SK-N-SH treated with all-trans-retinoic acid at 6 μM for 48 hours (cell line): ENCODE measurements at regions not wholly inside any gene's neighbourhood (a gene's known extent, or its start where the extent isn't known, plus 50 kb on each side); places are given as distances from the start of the nearest gene placed in this dataset.

Experiments
- ARNTL ChIP-seq: fragments of 450-650 bp; formaldehyde crosslinking; IDR thresholded peaks from 2 replicates; pipeline ENCODE4 v1.5.0; 2020; ENCODE audit warnings: low read depth, mild to moderate bottlenecking, moderate library complexity, borderline replicate concordance
- ESRRG ChIP-seq: fragments of 250-450 bp; sonication (Bioruptor Pico); IDR thresholded peaks from 2 replicates; pipeline ENCODE4 v1.6.1; 2021; ENCODE audit warnings: mild to moderate bottlenecking
- GLIS3 ChIP-seq: fragments of 250-450 bp; sonication (Bioruptor Pico); IDR thresholded peaks from 2 replicates; pipeline ENCODE4 v1.5.0; 2020; ENCODE audit warnings: mild to moderate bottlenecking, moderate library complexity
- ISL1 ChIP-seq: fragments of 250-450 bp; sonication (Bioruptor Pico); IDR thresholded peaks from 2 replicates; pipeline ENCODE4 v2.1.2; 2022; ENCODE audit warnings: mild to moderate bottlenecking, moderate library complexity
- PATZ1 ChIP-seq: fragments of 250-450 bp; sonication (Bioruptor Pico); IDR thresholded peaks from 2 replicates; pipeline ENCODE4 v1.8.0; 2020; ENCODE audit warnings: mild to moderate bottlenecking, moderate library complexity, borderline replicate concordance
- POU6F1 ChIP-seq: fragments of 250-450 bp; sonication (Bioruptor Pico); IDR thresholded peaks from 2 replicates; pipeline ENCODE4 v1.8.0; 2021; ENCODE audit warnings: low read depth, mild to moderate bottlenecking, moderate library complexity, borderline replicate concordance
- PPARA ChIP-seq: fragments of 250-450 bp; sonication (Bioruptor Pico); IDR thresholded peaks from 2 replicates; pipeline ENCODE4 v1.5.0; 2020; ENCODE audit warnings: mild to moderate bottlenecking, borderline replicate concordance
- RARB ChIP-seq: fragments of 250-450 bp; sonication (Bioruptor Pico); IDR thresholded peaks from 2 replicates; pipeline ENCODE4 v1.8.0; 2021; ENCODE audit warnings: mild to moderate bottlenecking, moderate library complexity
- ZC3H10 ChIP-seq: fragments of 250-450 bp; sonication (Bioruptor Pico); IDR thresholded peaks from 2 replicates; pipeline ENCODE4 v1.5.1; 2021; ENCODE audit warnings: mild to moderate bottlenecking, moderate library complexity
- ZFP3 ChIP-seq: fragments of 250-450 bp; sonication (Bioruptor Pico); IDR thresholded peaks from 2 replicates; pipeline ENCODE4 v1.5.0; 2020; ENCODE audit warnings: mild to moderate bottlenecking, moderate library complexity
- ZFP30 ChIP-seq: fragments of 450-650 bp; formaldehyde crosslinking; IDR thresholded peaks from 2 replicates; pipeline ENCODE4 v1.5.0; 2022; ENCODE audit warnings: mild to moderate bottlenecking, moderate library complexity
- ZNF565 ChIP-seq: fragments of 450-650 bp; formaldehyde crosslinking; conservative IDR thresholded peaks from 2 replicates; pipeline ENCODE4 v1.5.0; 2020; ENCODE audit warnings: low read depth, mild to moderate bottlenecking, moderate library complexity

DNA sequence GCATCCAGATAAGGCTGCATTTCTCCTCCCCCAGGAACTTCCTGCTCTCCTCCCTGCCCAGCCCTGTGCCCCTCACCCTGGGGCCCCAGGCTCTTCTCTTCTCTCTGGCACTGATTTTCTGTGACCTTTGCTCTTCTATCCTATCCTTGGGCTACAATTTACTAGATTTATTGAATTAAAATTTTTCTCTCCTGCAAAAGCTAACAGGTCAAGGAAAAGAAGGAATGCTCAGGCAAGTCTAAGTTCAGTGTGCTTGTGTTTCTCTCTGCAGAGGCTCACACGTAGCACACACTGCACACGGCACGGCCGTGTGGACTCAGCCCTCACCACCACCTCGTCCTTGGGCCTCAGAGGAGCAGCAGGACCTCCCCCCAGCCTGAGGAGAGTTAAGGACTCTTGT is 94.2 kb upstream of the SNTG2 start:
- TF ChIP-seq ZFP30 (CRISPR knock-in tag) (no peak), POU6F1 (CRISPR knock-in tag) (no peak), ISL1 (no peak), GLIS3 (CRISPR knock-in tag) (no peak), ZC3H10 (CRISPR knock-in tag) (no peak), ESRRG (no peak), PPARA (CRISPR knock-in tag) (no peak), ZFP3 (CRISPR knock-in tag) (no peak), PATZ1 (no peak), RARB (CRISPR knock-in tag) (no peak), ZNF565 (CRISPR knock-in tag) (no peak), ARNTL (CRISPR knock-in tag) (no peak)
